GM12873 (cell line): ENCODE measurements at regions not wholly inside any gene's neighbourhood (a gene's known extent, or its start where the extent isn't known, plus 50 kb on each side); places are given as distances from the start of the nearest gene placed in this dataset.

Source experiments
- TF ChIP-seq, protein P1 (sequence below): IDR thresholded peaks from 2 replicates; pipeline ENCODE4 v1.5.1; 2012; ENCODE audit warnings: low read depth, mild to moderate bottlenecking, moderate library complexity, low read length, control low read depth; ENCODE audit not compliant: insufficient read depth; ENCODE audit errors: missing control alignments

DNA sequence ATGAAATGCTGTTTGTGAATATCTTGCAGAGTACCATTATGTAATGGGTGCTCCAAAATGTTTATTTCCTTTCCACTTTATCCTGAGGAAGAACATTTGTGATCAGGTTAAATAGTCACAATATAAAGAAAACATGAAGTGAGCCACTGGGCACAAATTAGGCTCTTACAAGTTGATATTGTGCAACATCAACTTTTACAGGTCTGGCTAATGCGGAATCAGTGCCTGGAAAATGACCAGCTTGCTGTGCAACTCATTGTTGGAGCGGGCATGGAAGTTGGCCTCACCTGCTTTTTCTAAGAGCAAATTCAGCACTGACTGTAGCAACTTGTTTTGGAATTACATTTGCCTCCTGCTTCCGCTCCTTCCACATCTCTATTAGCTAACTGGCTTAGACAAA is 216.9 kb upstream of the PLPPR1 start:
- TF ChIP-seq, protein P1, sequence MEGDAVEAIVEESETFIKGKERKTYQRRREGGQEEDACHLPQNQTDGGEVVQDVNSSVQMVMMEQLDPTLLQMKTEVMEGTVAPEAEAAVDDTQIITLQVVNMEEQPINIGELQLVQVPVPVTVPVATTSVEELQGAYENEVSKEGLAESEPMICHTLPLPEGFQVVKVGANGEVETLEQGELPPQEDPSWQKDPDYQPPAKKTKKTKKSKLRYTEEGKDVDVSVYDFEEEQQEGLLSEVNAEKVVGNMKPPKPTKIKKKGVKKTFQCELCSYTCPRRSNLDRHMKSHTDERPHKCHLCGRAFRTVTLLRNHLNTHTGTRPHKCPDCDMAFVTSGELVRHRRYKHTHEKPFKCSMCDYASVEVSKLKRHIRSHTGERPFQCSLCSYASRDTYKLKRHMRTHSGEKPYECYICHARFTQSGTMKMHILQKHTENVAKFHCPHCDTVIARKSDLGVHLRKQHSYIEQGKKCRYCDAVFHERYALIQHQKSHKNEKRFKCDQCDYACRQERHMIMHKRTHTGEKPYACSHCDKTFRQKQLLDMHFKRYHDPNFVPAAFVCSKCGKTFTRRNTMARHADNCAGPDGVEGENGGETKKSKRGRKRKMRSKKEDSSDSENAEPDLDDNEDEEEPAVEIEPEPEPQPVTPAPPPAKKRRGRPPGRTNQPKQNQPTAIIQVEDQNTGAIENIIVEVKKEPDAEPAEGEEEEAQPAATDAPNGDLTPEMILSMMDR, result no peak

DNA sequence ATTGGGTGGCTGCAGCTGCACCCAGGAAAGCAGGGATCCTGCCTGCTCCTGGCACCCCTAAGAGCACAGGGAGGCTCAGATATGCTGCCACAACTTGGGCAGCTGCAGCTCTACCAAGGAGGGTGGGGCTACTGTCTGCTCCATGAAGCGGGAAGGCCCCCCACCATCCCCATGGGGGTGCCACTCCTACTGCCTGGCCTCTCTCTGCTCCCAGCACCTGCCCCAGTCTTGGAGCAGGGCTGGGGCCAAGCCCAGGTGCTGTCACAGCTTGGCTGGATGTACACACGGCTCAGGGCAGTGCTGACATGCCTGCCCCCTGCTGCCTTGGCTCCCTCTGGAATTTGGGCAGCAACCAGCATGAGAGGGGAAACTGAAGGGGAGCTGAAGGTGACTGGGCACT is 214.7 kb upstream of the PLPPR1 start:
- TF ChIP-seq, protein P1, result no peak

DNA sequence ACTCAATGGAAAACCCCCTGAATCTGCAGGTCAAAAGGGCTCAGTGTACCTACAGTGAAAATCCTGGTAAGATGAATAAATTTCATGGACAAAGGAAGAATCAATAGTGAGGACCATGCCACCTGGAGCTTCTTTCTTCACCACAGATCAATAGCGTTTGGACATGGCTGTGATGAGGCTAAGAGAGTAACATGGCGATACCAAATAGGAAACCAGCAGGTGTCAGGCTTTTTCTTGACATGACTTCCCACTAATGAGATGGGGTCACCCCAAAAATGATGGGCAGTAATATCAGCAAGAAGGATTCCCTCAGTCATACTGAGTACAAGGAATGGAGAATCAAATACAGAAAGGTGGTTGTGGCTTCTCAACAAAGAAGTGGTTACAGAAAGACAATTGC is 208.5 kb upstream of the PLPPR1 start:
- TF ChIP-seq, protein P1, result no peak

DNA sequence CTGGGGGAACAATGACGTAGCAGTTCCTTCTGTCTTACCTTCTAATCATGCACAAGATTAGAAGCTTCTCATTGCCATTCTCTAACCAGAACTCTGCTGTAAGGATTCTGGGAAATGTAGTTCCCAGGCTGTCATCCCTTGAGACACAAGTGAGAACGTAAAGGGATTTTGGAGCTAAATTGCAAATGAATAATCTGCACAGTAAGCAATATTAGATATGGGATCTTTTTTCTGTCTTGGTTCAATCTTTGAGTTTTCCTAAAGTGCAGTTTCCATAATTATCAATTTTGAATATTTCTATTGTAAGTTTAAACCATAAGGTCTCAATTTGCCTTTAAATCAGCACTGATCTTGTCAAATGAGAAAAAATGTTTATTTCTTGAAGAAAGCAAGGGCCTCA is 189.7 kb upstream of the PLPPR1 start:
- TF ChIP-seq, protein P1, result no peak

DNA sequence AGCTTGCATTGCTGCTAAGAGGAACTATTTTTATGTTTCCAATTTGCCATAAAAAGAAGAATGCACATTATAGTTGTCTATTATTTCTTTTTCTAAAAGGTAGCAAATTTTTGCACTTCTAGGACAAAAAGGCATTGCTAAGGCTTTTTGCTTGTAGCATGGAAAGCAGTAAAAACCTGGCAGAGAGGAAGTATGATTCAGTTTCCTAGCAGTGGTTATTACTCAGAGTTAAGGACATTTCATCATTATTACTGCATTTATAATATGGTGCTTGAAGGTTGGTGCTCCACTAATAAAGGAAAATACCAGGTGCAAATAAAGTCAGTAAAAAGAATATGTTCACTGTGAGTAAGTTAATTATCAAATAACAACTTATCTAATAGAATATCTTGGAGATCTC is 179.8 kb upstream of the PLPPR1 start:
- TF ChIP-seq, protein P1, result no peak

DNA sequence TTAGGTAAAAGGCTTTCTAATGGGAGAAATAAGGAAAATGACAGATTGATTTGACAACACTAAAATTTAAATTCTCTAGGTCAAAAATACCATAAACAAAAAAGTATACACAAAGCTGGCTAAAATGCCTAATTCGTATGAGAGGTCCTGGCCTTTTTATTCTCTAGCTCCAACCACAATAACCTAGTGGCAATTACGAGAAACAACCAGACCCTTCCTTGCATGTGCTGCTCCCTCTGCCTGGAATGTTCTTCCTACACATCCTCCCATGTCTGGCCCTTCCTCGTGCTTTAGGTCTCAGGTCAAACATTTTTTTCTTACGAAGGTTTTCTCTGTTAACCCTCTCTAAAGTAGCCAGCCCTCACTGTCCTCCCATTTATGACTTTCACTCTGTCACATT is 176.4 kb upstream of the PLPPR1 start:
- TF ChIP-seq, protein P1, result no peak

DNA sequence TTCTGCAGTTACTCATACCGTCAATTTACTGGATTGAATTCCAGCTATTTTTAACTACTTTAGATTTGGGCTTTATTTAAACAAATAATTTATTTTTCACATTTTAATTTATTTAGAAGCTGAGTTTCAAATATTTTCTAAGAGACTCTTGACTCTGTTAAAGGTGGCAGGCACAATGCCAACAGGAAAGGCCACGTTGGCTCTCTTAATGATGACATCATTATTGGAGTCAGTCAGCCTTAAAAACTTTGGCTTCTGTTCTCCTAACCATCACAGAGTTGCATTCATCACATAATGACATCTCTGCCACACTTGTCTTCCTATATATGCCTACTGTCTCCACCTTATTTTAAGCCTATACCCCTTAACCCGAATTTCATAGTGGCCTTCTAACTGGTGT is 172.3 kb upstream of the PLPPR1 start:
- TF ChIP-seq, protein P1, result no peak

DNA sequence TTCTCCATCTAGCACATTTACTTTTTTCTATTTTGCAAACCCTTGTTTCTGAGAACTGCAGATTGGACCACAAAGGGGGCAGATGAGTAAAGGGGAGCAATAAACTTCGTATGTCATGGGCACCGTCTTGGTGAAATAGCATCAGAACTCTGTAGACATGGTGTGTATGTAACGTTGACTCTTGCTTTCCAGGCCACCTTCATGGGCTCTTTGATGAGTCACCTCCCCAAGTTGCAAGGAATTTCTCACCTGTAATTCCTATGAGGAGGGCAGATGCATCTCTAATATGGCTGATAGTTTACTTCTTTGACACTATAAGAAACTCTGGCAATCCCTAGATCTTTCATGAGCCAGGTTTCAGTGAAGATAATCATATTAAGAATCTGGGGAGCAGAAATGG is 163.4 kb upstream of the PLPPR1 start:
- TF ChIP-seq, protein P1, result no peak
